Suppressor macrophage treated with lipopolysaccharide for 1 hour (primary cell): ENCODE measurements at regions not wholly inside any gene's neighbourhood (a gene's known extent, or its start where the extent isn't known, plus 50 kb on each side); places are given as distances from the start of the nearest gene placed in this dataset.

ENCODE experiments used
- DNase-seq, 3 donors: peaks; one replicate each; pipeline ENCODE4 v3.0.0-alpha.2; 2020 to 2022

DNA sequence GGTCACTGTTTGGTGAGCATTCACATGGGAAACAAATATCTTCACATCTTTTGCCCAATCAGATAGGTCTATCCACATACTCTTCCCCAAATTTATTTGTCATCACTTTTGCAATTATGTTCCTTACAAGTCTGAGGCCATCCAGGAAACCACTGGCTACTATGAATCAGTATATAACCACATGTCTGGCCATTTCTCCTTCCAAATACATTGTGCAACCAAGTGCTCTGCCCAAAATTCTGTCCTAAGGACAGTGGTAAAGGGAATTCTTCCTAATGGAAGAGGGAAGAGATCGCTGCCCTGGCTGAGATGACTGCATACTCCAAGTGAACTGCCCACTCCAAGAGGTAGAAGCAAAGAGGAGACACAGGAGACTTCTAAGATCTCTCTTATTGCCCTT is 148.9 kb upstream of the MAX start:
- DNase-seq, result peak; percentile 86 to 98 (median 96)

DNA sequence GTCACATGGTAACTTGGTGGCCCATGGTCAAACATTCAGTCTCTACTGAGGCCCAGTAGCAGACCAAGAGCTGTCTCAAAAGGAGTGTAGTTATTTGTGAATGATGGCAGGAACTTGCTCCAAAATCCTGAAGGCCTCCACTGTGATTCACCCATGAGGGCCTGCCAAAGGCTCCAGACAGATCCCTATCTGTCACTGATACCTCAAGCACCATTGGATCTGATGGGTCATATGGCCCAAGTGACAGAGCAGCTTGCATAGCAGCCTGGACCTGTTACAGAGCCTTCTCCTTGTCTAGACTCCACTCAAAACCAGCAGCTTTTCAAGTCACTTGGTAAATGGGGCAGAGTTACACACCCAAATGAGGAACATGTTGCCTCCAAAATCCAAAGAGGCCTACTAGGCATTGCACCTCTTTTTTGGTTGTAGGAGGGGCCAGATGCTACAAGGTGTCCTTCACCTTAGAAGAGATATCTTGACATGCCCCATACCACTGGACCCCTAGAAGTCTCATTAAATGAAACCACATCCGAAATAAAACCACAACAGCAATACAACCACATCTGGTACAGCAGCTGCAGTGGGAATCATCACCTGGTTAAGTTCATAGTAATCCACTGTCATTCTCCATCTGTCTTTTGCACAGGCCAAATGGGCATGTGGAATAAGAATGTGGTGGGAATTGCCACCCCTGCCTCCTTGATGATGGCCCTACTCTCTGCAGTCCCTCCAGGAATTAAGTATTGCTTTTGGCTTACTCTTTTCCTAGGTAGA is 150.4 kb upstream of the MAX start:
- DNase-seq, result no peak

DNA sequence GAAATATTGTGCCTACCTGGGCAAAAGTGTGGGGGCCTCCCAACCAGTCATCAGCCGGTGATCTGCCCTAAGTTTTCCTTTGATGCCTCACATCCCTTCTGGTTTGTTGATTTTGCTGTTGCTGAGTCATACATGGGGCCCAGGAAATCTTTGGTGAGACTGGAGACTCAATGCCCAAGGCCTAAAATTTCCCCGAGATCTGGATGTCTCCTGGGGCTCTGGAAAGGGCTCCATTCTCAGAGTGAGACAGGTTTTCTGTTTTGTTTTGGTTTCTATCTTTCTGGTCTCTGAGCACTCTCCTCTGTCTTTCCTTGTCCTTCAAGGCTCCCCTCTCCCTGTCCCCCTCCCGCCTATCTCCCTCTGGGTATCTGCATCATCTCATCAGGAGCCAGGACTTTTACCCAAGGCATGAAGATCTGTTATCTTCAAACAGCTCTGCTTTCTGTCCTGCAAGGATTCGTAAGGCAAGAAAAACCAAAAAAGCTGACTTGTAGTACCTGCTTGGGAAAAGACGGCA is 152.8 kb upstream of the MAX start:
- DNase-seq, result peak; percentile 37 to 59 (median 53)

DNA sequence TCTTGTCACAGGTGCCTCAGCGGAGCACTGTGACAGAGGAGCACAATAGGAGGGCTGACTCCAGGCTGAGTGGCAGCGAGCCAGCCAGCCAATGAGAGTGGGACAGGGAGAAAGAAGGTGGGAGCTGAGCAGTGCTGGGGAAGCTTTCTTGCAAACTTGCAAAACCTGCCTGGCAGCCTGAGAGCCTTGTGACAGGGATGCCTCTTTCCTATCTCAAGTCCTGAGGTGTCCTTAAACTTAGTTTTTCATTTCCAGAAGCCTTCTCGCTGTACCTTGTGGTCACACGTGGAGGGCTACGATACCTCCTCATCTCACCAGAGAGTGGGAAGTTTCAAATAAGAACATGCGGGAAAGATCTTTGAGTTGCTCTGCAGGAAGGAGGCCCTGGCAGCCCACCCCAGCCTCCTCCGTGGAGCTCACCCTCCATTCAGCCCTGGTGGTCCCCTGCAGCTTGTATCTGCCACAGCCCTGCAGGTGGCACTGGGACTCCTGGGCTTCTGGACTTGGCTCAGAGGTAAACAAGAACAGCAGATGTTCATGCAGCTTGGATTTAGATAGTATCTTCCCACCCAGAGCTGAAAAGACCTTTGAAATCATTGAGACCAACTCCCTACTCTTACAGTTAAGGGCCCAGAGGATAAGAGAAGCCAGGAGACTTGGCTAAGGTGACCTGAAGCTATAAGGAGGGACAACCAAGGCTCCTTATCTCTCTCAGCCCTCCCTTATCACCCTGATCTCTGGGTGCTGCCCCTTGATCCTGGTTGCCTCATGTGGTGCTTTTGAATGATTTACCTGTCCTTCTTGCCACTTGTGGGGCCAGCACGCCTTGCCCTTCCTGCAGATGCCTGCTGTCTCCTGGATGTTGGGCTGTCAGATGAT is 153.5 kb upstream of the MAX start:
- DNase-seq, result no peak

DNA sequence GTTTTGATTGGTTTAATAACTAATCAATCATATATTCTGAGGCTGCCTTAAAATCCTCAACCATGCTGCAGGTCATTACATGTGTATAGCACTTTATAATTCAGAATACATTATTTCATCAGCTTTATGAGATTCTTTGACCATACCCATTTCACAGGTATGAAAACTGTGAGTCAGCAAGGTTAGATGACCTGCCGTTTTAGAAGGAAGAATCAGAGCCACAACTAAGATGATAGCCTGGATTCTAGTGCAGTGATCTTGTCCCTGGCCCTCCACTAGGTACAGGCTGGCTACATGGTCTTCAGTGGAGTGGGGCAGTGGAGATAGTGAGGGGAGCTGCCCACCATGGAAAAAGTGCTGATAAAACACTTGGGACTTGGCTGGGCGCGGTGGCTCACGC is 154.4 kb upstream of the MAX start:
- no peak for DNase-seq

DNA sequence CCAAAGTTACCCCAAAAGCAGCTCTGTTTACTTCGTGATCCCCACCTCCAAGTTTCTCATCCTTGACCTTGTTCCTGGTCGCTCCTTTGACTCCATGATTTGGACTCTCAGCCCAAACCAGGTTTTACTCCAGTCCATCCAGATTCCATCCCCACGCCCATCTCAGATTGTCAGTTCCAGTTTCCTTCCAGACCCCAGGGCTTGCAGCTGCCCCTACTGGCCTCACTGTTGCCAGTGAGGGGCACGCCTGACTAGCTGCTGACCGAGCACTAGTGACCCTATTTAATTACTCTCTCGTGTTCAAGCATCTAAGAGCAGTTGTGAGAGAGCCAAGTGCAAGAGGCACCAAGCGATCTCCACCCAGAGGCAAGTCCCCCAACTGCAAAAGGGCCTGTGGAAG is 155.1 kb upstream of the FUT8 start:
- DNase-seq, result no peak

DNA sequence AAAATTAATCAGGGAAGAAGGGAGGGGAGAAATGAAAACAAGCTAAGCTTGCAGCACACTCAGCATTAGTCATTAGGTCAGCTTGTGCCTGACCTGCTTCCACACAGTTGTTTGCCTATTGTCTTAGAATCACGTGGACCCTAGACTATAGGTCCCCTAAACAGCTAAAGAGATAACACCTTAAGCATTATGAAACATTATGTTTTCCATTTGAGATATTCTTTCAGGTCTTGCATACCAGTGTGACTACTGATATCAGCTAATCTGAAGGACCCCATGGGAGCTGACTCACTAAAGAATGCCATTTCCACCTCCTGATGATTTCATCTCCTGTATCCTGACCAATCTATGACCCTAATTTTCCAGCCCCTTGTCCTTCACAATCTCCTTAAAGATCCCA is 154.1 kb upstream of the FUT8 start:
- peak in 1 of 3 donors; percentile 20 for DNase-seq

DNA sequence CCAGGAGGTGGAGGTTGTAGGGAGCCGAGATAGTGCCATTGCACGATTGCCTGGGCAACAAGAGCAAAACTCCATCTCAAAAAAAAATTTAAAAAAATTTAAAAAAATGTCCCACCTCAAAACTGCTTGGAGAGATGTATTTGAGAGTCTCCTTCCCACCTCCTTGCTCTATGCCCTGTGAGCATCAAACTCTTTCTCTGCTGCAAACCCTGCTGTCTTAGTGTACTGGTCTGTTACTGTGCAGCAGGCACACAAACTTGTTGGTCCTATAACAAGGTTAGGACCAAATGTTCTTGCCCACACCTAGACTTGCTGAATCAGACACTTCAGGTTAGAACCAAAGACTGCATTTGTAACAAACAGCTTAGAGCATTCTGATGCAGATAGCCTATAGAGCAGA is 153.5 kb upstream of the FUT8 start:
- no peak for DNase-seq

DNA sequence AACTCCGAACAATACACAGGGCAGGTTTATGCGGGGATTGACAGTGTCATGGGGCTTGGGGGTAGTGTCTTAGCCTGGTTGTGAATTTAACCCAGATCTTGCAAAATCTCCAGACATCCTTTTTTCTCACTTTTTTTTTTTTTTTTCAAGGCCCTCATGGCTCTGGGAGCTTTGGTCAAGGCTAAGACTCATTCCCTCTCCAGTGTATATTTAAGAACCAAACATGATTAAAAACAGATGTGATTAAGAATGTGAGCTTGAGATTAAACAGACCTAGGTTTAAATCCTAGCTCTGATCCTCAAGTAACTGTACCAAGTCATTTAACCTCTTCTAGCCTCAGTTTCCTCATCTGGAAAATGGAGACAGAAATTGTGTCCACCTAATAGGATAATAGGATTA is 151.7 kb upstream of the FUT8 start:
- DNase-seq, result no peak

DNA sequence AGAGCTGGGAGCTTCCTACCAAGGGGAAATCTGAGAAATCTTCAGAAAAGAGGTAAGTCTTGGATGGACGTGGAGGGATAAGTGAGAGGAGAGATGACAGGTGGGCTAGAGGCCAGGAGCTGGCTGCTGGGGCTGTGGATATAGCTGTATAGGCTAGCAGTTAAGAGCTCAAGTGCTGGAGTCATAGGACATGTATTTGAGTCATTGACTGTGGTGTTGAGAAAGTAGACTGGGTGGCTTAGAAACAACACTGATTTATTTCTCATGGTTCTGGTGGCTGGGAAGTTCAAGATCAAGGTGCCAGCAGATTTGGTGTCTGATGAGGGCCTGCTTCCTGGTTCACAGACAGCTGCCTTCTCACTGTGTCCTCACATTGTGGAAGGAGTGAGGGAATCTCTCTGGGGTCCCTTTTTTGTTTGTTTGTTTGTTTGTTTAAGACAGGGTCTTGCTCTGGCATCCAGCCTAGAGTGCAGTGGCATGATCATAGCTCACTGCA is 151.1 kb upstream of the FUT8 start:
- no peak for DNase-seq

DNA sequence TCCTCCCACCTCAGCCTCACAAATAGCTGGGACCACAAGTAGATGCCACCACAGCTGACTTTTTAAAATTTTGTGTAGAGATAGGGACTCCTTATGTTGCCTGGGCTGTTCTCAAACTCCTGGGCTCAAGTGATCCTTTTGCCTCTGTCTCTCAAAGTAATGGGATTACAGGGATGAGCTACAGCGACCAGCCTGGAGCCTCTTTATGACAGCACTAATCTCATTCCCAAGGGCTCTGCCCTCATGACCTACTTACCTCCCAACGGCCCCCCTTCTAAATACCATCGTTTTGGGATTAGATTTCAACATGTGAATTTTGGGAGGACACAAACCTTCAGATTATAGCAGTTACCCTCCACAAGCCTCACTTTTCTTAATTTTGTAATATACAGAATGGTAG is 150.6 kb upstream of the FUT8 start:
- no peak for DNase-seq

DNA sequence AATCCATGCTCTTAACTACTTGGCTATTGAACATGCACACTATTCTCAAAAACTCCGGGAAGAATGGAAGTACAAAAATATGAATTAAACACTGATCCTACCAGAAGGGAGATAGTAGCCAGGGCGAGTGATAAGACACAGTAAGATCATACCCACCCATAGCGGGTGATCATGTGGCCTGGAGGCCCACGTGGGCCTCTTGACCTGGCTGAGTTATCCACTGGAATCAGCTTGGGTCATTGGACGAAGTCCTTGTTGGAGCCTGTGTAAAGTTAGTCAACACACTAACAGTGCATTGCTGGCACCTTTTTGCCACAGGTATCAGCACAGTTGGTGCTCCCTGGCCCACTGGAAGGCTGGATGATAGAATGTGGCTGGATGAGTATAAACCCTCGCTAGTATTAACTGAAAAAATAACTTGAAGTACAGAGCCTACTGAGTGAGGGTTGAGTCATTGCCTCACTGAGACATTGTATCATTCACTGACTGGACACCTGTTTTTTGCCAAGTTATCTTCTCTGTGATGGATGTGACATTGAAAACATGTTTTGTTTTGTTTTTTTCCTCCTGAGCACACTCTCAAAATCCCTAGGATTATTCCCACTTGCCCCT is 149.2 kb upstream of the FUT8 start:
- no peak for DNase-seq

DNA sequence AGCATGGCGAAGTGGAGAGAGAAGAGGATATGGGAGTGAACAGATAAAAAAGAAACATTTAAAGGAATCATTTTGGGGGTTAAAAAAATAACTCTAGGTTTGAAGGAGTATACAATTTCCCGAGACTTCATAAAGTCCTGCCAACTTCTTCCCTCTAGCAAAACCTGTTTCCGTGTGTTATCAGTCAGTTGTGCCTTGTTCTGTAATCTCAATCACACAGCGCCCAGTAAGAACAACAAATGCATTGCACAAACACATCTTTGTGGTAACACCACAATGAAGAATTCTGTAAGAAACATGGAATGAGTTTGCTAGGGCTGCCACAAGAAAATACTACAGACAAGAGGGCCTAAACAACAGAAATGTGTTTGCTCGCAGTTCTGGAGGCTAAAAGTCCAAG is 144.7 kb upstream of the FUT8 start:
- DNase-seq, result no peak

DNA sequence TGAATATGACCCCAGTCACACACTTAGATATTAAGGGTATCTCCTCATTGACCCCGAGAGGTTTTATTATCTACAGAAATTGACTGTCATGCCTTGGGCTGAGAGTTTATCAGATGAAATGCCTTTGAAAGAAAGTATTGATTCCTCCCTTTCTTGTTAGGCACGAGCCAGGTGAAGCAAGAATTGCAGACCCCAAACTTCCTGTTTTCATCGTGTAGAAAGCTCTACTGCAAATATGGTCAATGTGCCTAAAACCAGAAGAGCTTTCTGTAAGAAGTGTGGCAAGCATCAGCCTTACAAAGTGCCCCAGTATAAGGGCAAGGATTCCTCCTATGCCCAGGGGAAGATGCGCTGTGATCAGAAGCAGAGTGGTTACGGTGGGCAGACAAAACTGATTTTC is 143.9 kb upstream of the FUT8 start:
- DNase-seq, result no peak

DNA sequence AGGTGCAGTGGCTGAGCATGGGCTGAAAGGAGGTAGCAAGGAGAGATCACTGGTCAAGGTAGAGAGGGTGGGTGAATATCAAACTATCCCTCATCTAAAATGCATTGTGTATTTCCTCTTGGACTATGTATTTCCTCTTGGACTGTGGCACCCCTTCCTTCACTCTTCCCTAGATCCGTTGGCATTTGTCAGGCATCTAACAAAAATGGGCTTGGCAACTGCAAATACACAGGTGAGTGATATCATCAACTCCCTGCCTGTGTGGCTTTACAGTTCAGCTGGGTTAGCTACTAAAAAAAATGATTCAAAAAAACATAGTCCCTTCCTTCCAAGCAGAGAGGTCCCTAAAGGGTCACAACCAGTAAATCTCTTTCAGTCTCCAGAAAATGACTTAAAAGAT is 142.8 kb upstream of the FUT8 start:
- DNase-seq, result no peak

DNA sequence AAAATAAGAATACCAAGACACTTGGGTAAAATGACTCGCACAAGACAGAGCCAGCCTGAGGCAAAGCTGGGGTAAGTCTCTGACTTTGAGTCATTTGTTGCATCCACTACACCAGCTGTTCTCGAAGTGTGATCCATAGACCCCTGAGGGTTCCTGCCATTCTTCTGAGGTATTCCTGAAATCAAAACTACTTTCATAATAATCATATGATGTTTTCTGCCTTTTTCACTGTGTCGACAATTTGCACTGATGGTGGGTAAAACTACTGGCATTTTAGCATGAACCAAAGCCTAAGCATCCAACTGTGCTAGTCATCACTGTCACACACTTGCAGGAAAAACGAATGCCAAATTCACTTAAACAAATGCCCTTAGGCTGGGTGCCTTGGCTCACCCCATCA is 135.5 kb upstream of the FUT8 start:
- no peak for DNase-seq

DNA sequence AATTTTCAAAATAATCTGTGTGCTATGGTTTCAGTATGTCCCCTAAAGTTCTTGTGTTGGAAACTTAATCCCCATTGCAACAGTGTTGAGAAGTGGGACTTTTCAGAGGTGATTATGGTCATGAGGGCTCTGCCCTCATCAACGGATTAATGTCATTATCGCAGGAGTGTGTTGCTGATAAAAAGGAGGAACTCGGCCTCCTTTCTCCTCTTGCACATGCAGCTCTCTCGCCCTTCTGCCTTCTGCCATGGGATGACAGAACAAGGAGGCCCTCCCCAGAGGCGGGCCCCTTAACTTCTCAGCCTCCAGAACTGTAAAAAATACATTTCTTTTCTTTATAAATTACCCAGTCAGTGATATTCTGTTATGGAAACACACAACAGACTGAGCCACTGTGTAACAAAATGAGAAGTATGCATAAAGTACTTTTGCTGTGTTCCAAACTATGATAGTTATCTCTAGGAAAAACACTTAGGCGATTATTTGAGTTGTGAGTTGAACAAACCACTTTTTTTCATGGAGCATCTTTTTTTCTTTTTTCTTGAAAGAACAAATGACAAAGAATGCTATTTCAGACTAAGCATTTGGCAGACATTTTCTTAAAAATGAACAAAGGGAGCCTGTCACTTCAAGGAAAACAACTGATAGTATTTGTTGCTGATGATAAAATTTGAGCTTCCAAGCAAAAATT is 134.8 kb upstream of the FUT8 start:
- no peak for DNase-seq

DNA sequence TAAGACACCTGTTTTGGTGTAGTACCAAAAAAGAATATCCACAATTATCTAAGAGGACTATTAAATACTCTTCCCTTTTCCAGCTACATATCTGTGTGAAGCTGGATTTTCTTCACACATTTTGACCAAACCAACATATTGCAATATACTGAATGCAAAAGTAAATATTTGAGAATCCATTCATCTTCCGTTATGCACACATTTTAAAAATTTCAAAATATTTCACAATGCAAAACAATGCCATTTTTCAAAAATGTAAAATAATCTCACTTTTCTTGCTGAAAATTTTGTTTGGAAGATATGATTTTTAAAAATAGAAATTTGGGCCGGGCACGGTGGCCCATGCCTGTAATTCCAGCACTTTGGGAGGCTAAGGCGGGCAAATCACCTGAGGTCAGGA is 133.9 kb upstream of the FUT8 start:
- no peak for DNase-seq

DNA sequence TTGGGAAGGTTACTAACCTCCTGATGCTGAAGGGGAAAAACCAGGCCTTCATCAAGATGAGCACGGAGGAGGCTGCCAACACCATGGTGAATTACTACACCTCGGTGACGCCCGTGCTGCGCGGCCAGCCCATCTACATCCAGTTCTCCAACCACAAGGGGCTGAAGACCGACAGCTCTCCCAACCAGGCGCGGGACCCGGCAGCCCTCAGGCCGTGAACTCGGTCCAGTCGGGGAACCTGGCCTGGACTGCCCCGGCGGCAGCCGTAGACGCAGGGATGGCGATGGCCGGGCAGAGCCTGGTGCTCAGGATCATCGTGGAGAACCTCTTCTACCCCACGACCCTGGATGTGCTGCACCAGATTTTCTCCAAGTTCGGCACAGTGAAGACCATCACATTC is 133.0 kb upstream of the FUT8 start:
- no peak for DNase-seq

DNA sequence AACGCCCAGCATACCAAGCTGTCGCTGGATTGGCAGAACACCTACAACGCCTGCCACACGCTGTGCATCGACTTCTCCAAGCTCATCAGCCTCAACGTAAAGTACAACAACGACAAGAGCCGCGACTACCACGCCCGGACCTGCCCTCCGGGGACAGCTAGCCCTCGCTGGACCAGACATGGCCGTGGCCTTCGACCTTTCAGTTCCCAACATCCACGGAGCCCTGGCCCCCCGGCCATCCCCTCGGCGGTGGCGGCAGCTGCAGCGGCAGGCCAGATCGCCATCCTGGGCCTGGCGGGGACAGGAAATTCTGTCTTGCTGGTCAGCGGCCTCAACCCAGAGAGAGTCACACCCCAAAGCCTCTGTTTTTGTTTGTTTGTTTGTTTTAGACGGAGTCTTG is 132.6 kb upstream of the FUT8 start:
- DNase-seq, result no peak

DNA sequence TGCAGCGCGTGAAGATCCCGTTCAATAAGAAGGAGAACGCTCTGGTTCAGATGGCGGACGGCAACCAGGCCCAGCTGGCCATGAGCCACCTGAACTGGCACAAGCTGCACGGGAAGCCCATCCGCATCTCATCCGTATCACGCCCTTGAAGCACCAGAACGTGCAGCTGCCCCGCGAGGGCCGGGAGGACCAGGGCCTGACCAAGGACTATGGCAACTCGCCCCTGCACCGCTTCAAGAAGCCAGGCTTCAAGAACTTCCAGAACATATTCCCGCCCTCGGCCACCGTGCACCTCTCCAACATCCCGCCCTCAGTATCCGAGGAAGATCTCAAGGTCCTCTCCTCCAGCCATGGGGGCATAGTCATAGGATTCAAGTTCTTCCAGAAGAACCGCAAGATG is 131.9 kb upstream of the FUT8 start:
- no peak for DNase-seq

DNA sequence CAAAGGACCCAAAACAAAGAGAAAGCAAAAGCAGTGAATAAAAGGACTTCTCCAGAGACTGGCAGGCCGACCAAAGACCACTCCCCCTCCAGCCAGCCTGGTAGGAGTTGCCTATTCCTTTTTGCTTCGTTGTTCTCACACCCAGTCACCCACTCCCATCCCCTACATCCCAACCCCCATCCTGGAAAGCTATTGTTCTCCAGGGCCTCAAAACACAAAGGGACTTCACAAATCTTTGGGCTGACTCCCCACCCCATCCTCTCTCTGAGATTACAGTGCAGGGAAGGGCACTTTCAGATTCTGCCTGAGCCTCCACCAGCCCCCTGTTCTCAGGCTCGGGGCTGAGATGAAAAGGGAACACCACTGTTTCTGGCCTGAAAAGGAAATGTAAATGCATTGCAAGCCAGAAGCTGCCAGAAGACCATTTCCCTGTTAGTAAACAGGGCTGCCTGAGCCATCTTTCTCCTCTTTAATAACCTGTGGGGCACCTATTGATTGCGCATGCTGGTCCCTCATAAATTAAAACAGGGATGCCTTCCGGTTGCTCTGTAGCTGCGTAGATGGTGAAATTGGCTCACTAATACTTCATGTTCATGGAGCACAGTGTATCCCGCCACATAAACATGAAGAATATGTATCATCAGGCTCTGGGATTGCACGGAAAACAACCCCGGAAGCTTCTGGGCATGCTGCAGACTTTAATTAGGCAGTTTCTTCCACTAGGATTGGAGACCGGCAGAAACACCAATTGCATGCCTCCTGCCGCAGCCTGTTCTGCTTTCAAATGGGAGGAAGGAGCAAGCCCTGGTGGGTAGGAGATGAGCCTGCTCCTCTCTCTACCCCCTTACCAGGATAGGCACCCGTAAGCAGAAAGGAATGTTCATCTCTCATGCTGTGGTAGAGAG is 130.3 kb upstream of the FUT8 start:
- DNase-seq, result peak; percentile 13 to 37 (median 30)
